ENCODE measurements at regions not wholly inside any gene's neighbourhood (a gene's known extent, or its start where the extent isn't known, plus 50 kb on each side); places are given as distances from the start of the nearest gene placed in this dataset.

- no peak for TF ChIP-seq ZFP3 (CRISPR knock-in tag; IDR thresholded peaks at IDR 0.05)
- TF ChIP-seq TCF4 (CRISPR knock-in tag; IDR thresholded peaks at IDR 0.05; ENCODE audit: borderline replicate concordance) = no peak
- TF ChIP-seq PATZ1 (CRISPR knock-in tag; IDR thresholded peaks at IDR 0.05; ENCODE audit: borderline replicate concordance) = no peak
- no peak for TF ChIP-seq CSDC2 (CRISPR knock-in tag; IDR thresholded peaks at IDR 0.05)
- TF ChIP-seq ZFP30 (CRISPR knock-in tag; IDR thresholded peaks at IDR 0.05) = no peak
These were observed 154.9 kb upstream of the ABCA1 start for GRCh38 chr9:105082843-105083242.
